Stomach smooth muscle (tissue), 2 donors: ENCODE measurements at regions not wholly inside any gene's neighbourhood (a gene's known extent, or its start where the extent isn't known, plus 50 kb on each side); places are given as distances from the start of the nearest gene placed in this dataset.

ENCODE experiments used
- H3K27ac ChIP-seq: one replicate; pipeline ENCODE4 v1.7.0; 2013; ENCODE audit warnings: mild to moderate bottlenecking, low read length, inconsistent platforms
- H3K27me3 ChIP-seq, 2 donors: one replicate each; pipeline ENCODE4 v1.7.0; 2013; ENCODE audit warnings: low read length in 2 of 2; ENCODE audit not compliant: insufficient read depth in 2 of 2, control insufficient read depth in 1 of 2
- H3K36me3 ChIP-seq, 2 donors: one replicate each; pipeline ENCODE4 v1.7.0; 2013; ENCODE audit warnings: low read length in 2 of 2; ENCODE audit not compliant: control insufficient read depth in 2 of 2, insufficient read depth in 2 of 2
- H3K4me1 ChIP-seq: one replicate; pipeline ENCODE4 v1.7.0; 2013; ENCODE audit warnings: low read length; ENCODE audit not compliant: control insufficient read depth, insufficient read depth
- H3K4me3 ChIP-seq, 2 donors: one replicate each; pipeline ENCODE4 v1.7.0; 2013; ENCODE audit warnings: low read length in 2 of 2
- H3K9ac ChIP-seq, 2 donors: one replicate each; pipeline ENCODE4 v1.7.0; 2013; ENCODE audit warnings: low read length in 2 of 2, mild to moderate bottlenecking in 1 of 2
- H3K9me3 ChIP-seq, 2 donors: one replicate each; pipeline ENCODE4 v1.7.0; 2013; ENCODE audit warnings: low read length in 2 of 2; ENCODE audit not compliant: control insufficient read depth in 2 of 2
- donor health status: healthy.
- donor health status: Pancreatic carcinoma.

DNA sequence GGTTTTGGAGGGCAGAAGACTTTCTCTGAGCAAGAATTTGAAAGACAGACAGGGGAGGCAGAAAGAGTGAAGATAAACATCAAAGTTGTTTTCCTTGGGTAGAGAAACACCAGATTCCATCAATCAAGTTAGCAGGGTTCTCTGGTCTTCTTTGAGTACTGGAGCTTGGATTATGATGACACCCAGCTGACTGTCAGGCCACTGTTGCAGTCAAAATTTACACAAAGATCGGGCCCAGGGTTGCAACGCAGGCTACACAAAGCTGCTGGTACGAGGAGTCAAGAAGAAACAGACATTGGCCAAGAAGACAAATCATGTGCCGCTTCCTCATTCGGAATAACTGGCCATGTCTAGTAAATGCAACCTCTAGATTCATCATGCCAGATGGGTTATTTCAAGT lies 396.2 kb upstream of the XYLT1 start:
- no peak overlapping the region for H3K27ac ChIP-seq
- H3K36me3 ChIP-seq = no peaks in the 10 kb centered on the region
- no peak overlapping the region for H3K4me3 ChIP-seq
- H3K4me1 ChIP-seq = no peaks in the 10 kb centered on the region
- H3K27me3 ChIP-seq = no peaks in the 10 kb centered on the region
- no peaks in the 10 kb centered on the region for H3K9me3 ChIP-seq
- no peak overlapping the region for H3K9ac ChIP-seq

DNA sequence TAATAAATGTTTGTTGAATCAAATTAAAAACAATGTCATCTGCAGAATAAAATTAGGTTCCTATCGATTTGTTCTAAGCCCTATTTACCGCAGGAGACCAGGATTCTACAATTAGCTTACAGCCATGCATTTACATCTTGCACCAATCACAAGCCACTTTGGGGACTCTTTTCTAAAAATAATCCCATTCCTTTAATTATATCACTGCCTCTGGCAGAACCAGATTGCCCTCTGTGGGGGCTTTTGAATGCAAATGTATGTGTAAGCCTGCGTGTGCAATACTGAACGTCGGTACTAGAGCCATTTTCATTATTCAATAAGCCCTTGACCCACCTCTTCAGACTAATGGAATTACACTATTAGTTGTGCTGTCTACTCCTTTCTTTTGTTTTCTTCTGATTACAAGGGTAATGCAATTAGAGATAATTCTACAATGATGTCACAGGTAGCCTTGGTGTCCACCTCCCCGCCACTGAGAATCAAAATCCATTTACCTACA lies 391.3 kb upstream of the XYLT1 start:
- Histone ChIP-seq H3K27me3 (no peaks in the 10 kb centered on the region), H3K4me3 (no peak overlapping the region), H3K4me1 (no peaks in the 10 kb centered on the region), H3K9ac (no peak overlapping the region), H3K36me3 (no peaks in the 10 kb centered on the region), H3K9me3 (peaks cover 0 to 3% of the 10 kb centered on the region in 2 donors), H3K27ac (no peak overlapping the region)

DNA sequence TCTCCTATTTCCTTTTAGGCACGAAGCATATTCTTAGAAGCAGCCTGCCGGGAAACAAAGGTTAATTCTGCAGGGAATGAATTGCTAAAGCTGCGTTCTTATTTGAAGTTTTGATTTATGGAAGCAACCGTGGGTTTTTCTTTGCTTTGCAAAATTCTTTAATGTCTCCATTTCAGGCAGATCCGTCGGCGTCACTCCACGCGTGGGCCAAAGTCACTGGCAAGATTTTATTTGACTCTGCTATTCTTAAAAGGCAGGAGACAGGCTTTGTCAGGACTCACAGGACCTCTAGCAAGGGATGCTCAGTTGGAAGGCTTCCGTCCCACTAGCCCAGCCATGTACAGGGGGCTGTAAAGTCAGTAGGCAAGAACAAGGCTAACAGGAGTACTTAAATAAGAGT lies 387.3 kb upstream of the XYLT1 start:
- Histone ChIP-seq H3K4me3 (no peak overlapping the region), H3K27ac (no peak overlapping the region), H3K36me3 (no peaks in the 10 kb centered on the region), H3K9me3 (peaks cover 5% of the 10 kb centered on the region in 2 donors), H3K27me3 (no peaks in the 10 kb centered on the region), H3K4me1 (no peaks in the 10 kb centered on the region), H3K9ac (no peak overlapping the region)

DNA sequence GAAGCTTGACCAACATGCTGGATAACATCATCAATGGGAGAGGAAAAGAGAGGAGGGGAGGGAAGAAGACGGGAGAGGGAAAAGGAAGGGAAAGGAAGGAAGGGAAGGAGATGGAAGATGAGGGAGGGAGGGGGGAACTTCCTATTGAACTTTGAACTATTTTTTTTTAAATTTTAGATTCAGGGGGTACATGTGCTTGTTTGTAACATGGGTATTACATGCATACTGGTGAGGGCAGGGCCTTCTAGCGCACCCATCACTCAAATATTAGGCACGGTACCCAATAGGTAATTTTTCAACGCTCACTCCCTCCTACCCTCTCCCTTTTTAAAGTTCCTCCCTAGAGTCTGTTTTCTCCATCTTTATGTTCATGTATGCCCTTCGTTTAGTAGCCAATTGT lies 383.2 kb upstream of the XYLT1 start:
- H3K4me1 ChIP-seq = no peaks in the 10 kb centered on the region
- no peak overlapping the region for H3K4me3 ChIP-seq
- H3K27me3 ChIP-seq = no peaks in the 10 kb centered on the region
- no peaks in the 10 kb centered on the region for H3K36me3 ChIP-seq
- peaks cover 5% of the 10 kb centered on the region in 2 donors for H3K9me3 ChIP-seq
- no peak overlapping the region for H3K9ac ChIP-seq
- no peak overlapping the region for H3K27ac ChIP-seq

DNA sequence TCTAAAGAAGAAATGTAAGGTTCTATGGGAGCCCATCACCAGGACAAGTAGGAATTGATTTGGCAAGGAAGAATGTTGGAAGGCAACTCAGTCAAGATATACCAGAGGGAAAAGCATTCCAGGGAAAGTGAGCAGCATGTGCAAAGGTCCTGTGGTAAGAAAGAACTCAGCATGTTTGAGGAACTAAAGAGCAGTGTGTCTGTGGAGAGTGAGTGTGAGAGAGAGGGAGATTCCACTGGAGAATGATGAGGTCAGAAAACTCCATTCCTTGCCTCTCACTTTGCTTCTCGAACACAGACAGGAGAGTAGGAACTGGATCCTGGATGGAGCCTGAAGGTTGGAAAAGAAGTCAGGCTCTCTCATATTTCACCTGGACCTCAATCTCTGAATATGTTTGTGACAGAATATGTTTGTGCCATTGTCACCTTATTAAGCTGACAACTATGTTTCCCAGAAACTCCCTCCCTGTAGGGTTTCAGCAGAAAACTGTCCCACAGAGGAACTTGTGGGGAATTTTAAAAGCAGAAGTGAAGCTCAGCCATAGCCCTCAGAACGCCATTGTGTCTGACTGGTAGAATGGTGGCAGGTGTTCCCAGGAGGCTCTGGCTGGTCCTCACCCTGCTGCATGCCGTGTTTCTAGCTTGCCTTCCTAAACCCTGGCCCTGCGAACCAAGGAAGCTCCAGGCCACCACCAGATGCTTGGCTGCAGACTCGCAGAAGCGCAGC lies 382.4 kb upstream of the XYLT1 start:
- no peak overlapping the region for H3K4me3 ChIP-seq
- no peaks in the 10 kb centered on the region for H3K36me3 ChIP-seq

DNA sequence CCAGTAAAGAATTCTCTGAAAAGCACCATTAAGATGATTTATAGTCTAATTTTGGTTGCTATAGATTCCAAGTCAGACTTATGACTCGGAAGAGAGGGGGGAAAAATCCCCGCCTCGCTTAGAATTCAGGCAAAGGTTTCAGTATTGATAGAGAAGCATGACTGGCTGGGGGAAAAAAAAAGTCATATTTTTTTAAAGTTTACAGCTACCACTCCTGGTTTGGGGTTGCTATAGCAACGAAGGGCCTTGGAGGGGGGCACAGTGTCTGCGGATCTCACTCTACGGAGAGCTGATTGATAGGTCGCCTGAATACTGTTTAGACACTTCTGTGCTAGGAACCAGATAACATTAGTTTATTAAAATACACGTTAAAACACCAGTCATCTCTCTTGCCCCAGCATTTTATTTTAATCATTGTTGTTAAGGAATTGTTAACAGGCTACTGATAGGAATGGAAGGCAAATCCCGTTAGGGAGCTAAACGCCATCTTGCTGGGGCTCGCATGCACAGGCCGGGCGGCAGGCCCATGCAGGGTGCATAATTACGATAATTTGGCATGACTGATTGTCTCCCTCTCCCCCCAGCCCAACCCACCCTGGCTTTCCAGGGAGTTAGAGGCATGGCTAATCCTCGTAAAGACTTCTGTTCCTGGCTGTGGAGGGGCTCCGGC lies 380.0 kb upstream of the XYLT1 start:
- Histone ChIP-seq H3K4me3 (no peak overlapping the region), H3K4me1 (no peaks in the 10 kb centered on the region), H3K9me3 (peaks cover 0 to 3% of the 10 kb centered on the region in 2 donors), H3K9ac (no peak overlapping the region), H3K27me3 (peaks cover 0 to 2% of the 10 kb centered on the region in 2 donors), H3K36me3 (no peaks in the 10 kb centered on the region), H3K27ac (no peak overlapping the region)

More for the DNA sequence above, 382.4 kb upstream of the XYLT1 start:
- H3K27ac ChIP-seq = no peak overlapping the region
- H3K4me1 ChIP-seq = no peaks in the 10 kb centered on the region
- no peak overlapping the region for H3K9ac ChIP-seq
- peaks cover 0 to 2% of the 10 kb centered on the region in 2 donors for H3K27me3 ChIP-seq
- H3K9me3 ChIP-seq = peaks cover 5% of the 10 kb centered on the region in 2 donors

DNA sequence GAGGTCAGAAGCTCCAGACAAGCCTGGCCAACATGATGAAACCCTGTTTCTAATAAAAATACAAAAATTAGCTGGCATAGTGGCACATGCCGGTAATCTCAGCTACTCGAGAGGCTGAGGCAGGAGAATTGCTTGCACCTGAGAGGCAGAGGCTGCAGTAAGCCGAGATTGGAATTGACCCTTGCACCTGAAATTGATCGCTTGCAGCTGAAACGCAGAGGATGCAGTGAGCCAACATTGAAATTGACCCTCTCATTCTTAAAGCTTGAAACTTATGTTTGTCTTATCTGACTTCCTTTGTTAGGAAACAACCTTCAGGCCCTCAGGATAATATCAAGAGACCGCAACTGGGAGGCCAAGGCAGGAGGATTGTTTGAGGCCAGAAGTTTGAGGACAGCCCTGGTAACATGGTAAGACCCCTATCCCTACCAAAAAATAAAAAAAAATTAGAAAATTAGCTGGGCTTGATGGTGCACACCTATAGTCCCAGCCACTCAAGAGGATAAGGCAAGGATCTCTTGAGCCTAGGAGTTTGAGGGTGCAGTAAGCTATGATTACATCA lies 376.6 kb upstream of the XYLT1 start:
- Histone ChIP-seq H3K27ac (no peak overlapping the region), H3K27me3 (peaks cover 0 to 8% of the 10 kb centered on the region in 2 donors), H3K4me3 (no peak overlapping the region)

DNA sequence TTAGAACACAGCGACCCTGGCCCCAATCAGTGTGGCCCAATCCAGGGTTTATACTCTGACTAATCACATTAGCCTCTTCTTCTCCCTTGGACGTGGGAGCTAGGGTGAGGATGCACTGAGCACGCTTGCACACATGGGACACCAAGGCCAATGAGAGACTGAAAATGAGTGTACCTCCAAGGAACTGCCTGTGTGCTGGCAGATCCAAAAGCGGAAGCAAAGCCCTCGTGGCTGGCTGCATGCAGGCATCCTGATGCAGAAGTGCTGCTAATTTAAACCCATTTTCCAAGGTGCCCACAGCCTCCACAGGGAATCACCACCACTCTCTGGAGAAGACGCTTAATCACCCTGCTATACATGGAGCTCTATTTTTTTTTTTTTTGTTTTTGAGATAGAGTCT lies 375.3 kb upstream of the XYLT1 start:
- no peaks in the 10 kb centered on the region for H3K9me3 ChIP-seq
- no peaks in the 10 kb centered on the region for H3K36me3 ChIP-seq
- no peak overlapping the region for H3K27ac ChIP-seq
- H3K9ac ChIP-seq = no peak overlapping the region
- H3K4me1 ChIP-seq = no peaks in the 10 kb centered on the region
- H3K27me3 ChIP-seq = peaks cover 0 to 9% of the 10 kb centered on the region in 2 donors
- no peak overlapping the region for H3K4me3 ChIP-seq

More for the DNA sequence above, 376.6 kb upstream of the XYLT1 start:
- Histone ChIP-seq H3K4me1 (no peaks in the 10 kb centered on the region), H3K36me3 (no peaks in the 10 kb centered on the region), H3K9me3 (no peaks in the 10 kb centered on the region), H3K9ac (no peak overlapping the region)

DNA sequence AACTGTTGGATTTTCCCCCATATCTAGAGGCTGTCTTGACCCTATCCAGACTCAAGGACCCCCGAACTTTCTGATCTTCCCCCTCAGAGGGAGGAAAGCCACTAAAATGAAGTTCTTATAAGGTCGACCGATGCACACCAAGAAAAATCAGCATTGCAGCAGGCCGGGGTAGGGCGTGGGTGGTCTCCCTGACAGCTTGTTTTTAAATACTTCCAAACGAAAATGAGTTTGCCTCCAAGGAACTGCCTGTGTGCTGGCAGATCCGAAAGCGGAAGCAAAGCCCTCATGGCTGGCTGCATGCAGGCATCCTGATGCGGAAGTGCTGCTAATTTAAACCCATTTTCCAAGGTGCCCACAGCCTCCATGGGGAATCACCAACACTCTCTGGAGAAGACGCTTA lies 374.3 kb upstream of the XYLT1 start:
- peaks cover 0 to 9% of the 10 kb centered on the region in 2 donors for H3K27me3 ChIP-seq
- H3K4me3 ChIP-seq = no peak overlapping the region
- no peak overlapping the region for H3K27ac ChIP-seq
- no peak overlapping the region for H3K9ac ChIP-seq
- no peaks in the 10 kb centered on the region for H3K4me1 ChIP-seq
- H3K9me3 ChIP-seq = no peaks in the 10 kb centered on the region
- H3K36me3 ChIP-seq = no peaks in the 10 kb centered on the region

DNA sequence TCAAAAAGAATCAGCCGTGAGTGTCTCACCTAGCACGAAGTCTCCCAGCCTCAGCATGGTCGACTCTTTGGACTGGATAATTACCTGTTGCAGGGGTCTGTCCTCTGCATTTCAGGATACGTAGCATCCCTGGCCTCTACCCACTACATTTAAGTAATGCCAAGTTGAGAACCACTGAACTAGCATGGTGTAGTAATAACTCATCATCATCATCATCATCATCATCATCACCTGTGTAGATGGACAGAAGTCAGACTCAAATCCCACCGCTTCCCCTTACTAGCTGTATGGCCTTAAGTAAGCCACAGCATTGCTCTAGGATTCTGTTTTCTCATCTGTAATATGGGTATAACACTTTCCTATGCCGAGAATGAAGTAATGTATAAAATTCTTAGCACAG lies 373.1 kb upstream of the XYLT1 start:
- H3K9me3 ChIP-seq = no peaks in the 10 kb centered on the region
- H3K27ac ChIP-seq = no peak overlapping the region
- peaks cover 0 to 9% of the 10 kb centered on the region in 2 donors for H3K27me3 ChIP-seq
- H3K4me3 ChIP-seq = no peak overlapping the region
- H3K9ac ChIP-seq = no peak overlapping the region
- H3K4me1 ChIP-seq = no peaks in the 10 kb centered on the region
- H3K36me3 ChIP-seq = no peaks in the 10 kb centered on the region

DNA sequence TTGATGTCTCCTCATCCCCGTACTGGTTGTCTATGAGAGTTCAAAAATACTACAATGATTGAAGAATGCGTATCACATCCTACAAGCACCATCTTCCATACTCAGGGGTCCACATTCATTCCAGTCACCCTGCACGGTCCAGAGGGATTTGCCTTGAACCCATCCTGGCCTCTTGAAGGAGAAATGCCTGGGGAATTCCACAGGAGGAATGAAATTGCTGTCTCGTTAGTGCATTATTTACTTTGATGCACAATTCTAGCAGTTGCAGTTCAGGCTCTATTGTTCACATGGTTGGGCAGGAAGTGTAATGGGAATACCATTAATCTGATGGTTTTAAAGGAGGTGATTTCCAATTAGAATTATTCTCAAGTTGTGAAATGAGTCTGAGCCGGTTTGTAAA lies 369.1 kb upstream of the XYLT1 start:
- H3K36me3 ChIP-seq = no peaks in the 10 kb centered on the region
- no peaks in the 10 kb centered on the region for H3K4me1 ChIP-seq
- no peaks in the 10 kb centered on the region for H3K9me3 ChIP-seq
- no peak overlapping the region for H3K4me3 ChIP-seq
- H3K9ac ChIP-seq = no peak overlapping the region
- H3K27ac ChIP-seq = no peak overlapping the region
- peaks cover 0 to 5% of the 10 kb centered on the region in 2 donors for H3K27me3 ChIP-seq
